ENCODE measurements at regions not wholly inside any gene's neighbourhood (a gene's known extent, or its start where the extent isn't known, plus 50 kb on each side); places are given as distances from the start of the nearest gene placed in this dataset.
A peak's percentile ranks its signal among the peaks of the same experiment; 100 is the strongest.

- no peak for TF ChIP-seq CTCF (IDR thresholded peaks at IDR 0.05; ENCODE audit: insufficient read depth, low read length)
- DNase-seq (ENCODE audit: low read depth): no peak
Observed at GRCh38 chr4:23369331-23369730, 520.5 kb downstream of the PPARGC1A start.

GRCh38 chr4:23368081-23368697 is 521.7 kb downstream of the PPARGC1A start:
- DNase-seq (ENCODE audit: low read depth): no peak
- no peak overlapping the region for H3K4me3 ChIP-seq (ENCODE audit: low read depth, low read length)
- peak; percentile 10 for TF ChIP-seq CTCF (IDR thresholded peaks at IDR 0.05; ENCODE audit: insufficient read depth, low read length)

More at GRCh38 chr4:23369331-23369730, 520.5 kb downstream of the PPARGC1A start:
- H3K4me3 ChIP-seq (ENCODE audit: low read depth, low read length): no peak overlapping the region

DNA sequence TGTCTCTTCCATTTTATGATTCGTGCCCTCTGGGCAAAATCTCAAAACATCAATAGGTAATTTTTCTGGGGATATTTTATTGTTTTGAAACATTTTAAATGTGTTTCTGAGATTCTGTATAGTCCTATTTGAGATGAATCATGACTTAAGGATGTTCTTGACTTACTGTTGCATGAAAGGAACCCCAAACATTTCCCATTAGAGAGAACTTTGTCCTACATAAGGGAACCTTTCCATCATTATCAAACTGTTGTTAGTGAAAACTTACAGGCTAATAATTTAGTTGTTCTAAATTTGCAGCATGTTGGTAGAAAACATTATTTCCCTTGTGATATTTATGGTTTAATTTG is 523.3 kb downstream of the PPARGC1A start:
- no peak for DNase-seq (ENCODE audit: low read depth)
- no peak for TF ChIP-seq CTCF (IDR thresholded peaks at IDR 0.05; ENCODE audit: insufficient read depth, low read length)
- H3K4me3 ChIP-seq (ENCODE audit: low read depth, low read length): no peak overlapping the region

DNA sequence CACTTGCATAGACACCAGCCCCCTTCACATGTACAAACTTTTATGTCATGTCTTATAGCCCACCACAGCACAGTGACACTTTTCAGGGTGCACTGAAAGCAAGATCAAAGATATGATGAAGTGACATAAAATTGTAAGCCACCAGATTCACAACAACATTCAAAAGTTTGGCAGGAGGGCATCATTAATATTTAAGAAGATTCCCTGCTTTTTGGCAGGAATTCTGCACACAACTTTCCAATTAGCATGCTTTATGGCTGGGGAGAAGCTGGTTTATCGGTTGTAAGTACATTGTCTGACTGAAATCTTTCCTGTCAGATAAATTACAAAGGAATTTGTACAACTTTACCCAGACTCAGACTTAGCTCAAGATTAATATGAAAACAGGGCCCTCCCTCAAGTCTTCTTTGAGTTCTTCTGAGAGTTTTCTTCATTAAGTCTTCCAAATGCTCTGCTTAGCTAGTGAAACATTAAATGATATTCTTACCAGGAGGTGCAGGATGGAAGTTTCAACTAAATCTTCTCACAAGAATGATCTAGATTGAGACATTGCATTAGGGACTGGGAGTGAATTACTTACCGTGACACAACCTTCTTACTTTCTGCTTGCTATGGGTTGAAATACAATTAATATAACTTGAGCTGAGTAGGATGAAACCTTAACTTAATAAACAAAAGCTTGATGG is 523.8 kb downstream of the PPARGC1A start:
- H3K4me3 ChIP-seq (ENCODE audit: low read depth, low read length): no peak overlapping the region
- no peak for DNase-seq (ENCODE audit: low read depth)
- TF ChIP-seq CTCF (IDR thresholded peaks at IDR 0.05; ENCODE audit: insufficient read depth, low read length): no peak

- no peak for TF ChIP-seq CTCF (IDR thresholded peaks at IDR 0.05; ENCODE audit: insufficient read depth, low read length)
- no peak for DNase-seq (ENCODE audit: low read depth)
Observed at GRCh38 chr4:23365086-23365485, 524.8 kb downstream of the PPARGC1A start.

GRCh38 chr4:23364167-23364566 is 525.7 kb downstream of the PPARGC1A start:
- no peak for TF ChIP-seq CTCF (IDR thresholded peaks at IDR 0.05; ENCODE audit: insufficient read depth, low read length)
- DNase-seq (ENCODE audit: low read depth): no peak
- H3K4me3 ChIP-seq (ENCODE audit: low read depth, low read length): no peak overlapping the region

More at GRCh38 chr4:23365086-23365485, 524.8 kb downstream of the PPARGC1A start:
- H3K4me3 ChIP-seq (ENCODE audit: low read depth, low read length): no peak overlapping the region
